GM12892 (cell line): ENCODE measurements at regions not wholly inside any gene's neighbourhood (a gene's known extent, or its start where the extent isn't known, plus 50 kb on each side); places are given as distances from the start of the nearest gene placed in this dataset.

Experiments used
- DNase-seq: peaks from one replicate; pipeline ENCODE4 v3.0.0; 2011; ENCODE audit not compliant: insufficient read length
- FAIRE-seq: peaks from 2 replicates; lab custom pipeline; 2011; peaks lifted over from hg19 to GRCh38; lab: Jason Lieb, UNC
- POLR2A ChIP-seq: IDR thresholded peaks from 2 replicates; pipeline ENCODE4 v1.6.1; 2011; ENCODE audit warnings: low read depth, low read length, control low read depth
- POLR2AphosphoS5 ChIP-seq: IDR thresholded peaks from 2 replicates; pipeline ENCODE4 v1.6.1; 2011; ENCODE audit warnings: low read depth, low read length, control low read depth
- TAF1 ChIP-seq: IDR thresholded peaks from 2 replicates; pipeline ENCODE4 v1.6.1; 2011; ENCODE audit warnings: low read depth, mild to moderate bottlenecking, control low read depth, low read length, borderline replicate concordance

DNA sequence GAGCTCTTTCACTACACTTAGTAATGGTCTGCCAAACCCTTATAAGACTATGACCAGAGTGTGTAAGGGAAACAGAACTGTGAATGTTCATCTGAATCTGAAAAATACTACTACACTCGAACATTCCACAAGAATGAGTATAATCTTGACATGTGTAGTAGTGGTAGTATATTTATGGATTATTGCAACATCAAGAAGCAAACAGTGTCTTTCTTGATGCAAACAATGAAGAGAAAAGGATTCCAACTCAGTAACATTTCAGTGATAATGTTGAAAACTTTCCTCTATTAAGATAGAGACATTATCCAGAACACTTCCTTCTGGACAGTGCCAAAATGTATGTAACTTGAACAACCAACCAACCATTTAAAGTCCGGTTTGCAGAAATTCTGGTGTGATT lies 394.7 kb upstream of the CPEB2 start:
- DNase-seq: no peak
- no peak for FAIRE-seq
- TF ChIP-seq TAF1 (no peak), POLR2AphosphoS5 (no peak), POLR2A (no peak)

GRCh38 chr4:14608630-14609029 lies 393.7 kb upstream of the CPEB2 start:
- no peak for TF ChIP-seq TAF1
- TF ChIP-seq POLR2A: no peak
- TF ChIP-seq POLR2AphosphoS5: no peak
- FAIRE-seq: no peak
- no peak for DNase-seq

- no peak for FAIRE-seq
- DNase-seq: no peak
- TF ChIP-seq POLR2AphosphoS5: no peak
Observed at GRCh38 chr4:14614840-14615239, 387.4 kb upstream of the CPEB2 start.

- FAIRE-seq (no peak), DNase-seq (no peak)
- no peak for TF ChIP-seq TAF1
- no peak for TF ChIP-seq POLR2A
- TF ChIP-seq POLR2AphosphoS5: no peak
Observed at GRCh38 chr4:14615671-14616070, 386.6 kb upstream of the CPEB2 start.

DNA sequence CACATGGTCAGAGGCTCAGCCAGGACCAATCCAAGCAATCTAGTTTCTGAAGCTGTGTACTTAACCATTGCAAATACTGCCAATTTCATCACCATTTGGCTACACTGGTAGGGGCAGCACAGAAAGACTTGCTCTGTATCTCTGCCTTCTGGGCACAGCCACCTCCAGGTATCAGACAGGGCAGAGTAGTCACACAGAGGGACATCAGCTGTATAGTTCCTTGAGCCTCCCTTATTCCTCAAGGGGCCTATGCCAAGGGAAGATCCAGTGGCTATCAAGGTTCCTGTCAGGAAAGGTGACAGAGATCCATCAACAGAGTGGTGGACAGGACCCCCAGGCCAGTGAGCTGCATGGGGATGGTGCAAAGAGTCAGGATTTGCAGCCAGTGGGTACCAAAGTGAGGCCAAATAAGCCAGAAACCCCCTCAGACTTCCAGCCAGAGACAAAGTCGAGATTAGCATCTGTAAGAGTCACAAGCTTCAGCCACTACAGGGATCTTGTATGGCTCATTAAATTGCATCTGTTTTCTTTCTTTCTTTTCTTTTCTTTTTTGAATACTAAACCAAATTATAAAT lies 381.6 kb upstream of the CPEB2 start:
- TF ChIP-seq POLR2AphosphoS5: no peak
- TF ChIP-seq TAF1: no peak
- TF ChIP-seq POLR2A: no peak
- DNase-seq: no peak
- FAIRE-seq: no peak

GRCh38 chr4:14621731-14622463 lies 380.4 kb upstream of the CPEB2 start:
- TF ChIP-seq POLR2A: no peak
- no peak for TF ChIP-seq TAF1
- TF ChIP-seq POLR2AphosphoS5: no peak
- no peak for FAIRE-seq
- DNase-seq: no peak

- DNase-seq: no peak
- TF ChIP-seq TAF1 (no peak), POLR2A (no peak)
- no peak for FAIRE-seq
Observed at GRCh38 chr4:14627038-14627437, 375.2 kb upstream of the CPEB2 start.

DNA sequence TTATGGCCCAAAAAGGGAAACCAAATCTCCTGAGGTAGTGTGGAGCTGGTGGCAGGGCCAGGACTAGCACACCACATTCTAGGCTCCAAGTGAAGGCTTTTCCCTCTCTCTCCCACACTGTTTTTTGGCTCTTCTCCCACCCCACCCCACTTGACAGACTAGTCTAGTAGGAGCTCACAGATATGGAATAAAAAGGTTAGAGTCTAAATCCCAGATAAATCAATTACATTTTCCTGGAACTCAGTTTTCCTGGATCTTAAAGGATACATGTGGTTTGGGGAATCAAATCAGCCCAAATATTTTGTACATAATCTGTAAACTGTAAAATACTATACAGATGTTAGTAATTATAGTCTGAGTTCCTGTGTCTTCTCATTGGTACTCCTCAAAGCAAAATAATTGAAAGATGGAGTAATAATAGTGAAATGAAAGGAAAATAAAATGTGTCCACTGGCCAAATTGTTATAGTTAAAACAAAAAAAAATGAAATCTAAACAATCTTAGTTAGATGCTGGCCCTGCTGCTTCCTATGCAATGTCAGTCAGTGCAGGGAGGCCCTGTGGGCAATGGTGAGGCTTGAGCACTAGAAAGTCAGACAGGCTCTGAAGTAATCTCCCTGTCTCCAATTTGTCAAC lies 370.4 kb upstream of the CPEB2 start:
- no peak for FAIRE-seq
- no peak for TF ChIP-seq POLR2A
- TF ChIP-seq POLR2AphosphoS5: no peak
- no peak for TF ChIP-seq TAF1

GRCh38 chr4:14636563-14636962 lies 365.7 kb upstream of the CPEB2 start:
- no peak for FAIRE-seq
- no peak for TF ChIP-seq POLR2AphosphoS5
- no peak for TF ChIP-seq TAF1
- TF ChIP-seq POLR2A: no peak
- DNase-seq: no peak

More for the DNA sequence above, 370.4 kb upstream of the CPEB2 start:
- DNase-seq: no peak

DNA sequence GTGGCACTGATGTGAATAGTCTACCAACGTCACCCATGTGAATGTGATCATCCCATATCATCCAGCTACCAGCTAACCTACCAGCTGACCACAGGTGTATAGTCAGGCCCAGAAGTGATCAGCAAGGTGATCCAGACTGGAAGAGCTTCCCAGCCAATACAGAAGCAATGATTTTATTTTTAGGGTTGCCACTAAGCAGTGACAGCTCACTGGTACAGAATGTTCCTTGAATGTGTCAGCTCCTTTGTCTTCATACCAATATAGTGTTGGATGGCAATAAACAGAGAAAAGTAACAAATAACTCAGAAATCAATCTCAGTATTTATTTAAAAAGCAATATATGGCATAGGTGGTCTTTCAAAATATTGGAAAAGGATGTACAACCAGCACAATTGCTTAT lies 361.8 kb upstream of the CPEB2 start:
- no peak for FAIRE-seq
- DNase-seq: no peak
- no peak for TF ChIP-seq TAF1
- no peak for TF ChIP-seq POLR2A
- no peak for TF ChIP-seq POLR2AphosphoS5

DNA sequence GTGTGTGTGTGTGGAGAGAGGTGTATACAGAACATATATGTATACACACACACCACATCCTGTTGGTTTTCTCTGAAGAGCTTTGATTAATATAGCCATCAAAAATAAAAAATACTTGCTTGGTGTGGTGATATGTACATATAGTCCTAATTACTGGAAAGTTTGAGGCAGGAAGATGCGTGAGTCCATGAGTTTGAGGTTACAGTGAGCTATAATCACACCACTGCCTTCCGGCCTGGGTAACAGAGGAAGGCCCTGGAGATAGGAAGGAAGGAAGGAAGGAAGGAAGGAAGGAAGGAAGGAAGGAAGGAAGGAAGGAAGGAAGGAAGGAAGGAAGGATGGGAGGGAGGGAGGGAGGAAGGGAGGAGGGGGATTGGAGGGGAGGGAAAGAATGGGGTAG lies 360.4 kb upstream of the CPEB2 start:
- DNase-seq (no peak), FAIRE-seq (no peak)
- TF ChIP-seq POLR2A (no peak), POLR2AphosphoS5 (no peak), TAF1 (no peak)
